Nephron (organoid): ENCODE measurements at regions not wholly inside any gene's neighbourhood (a gene's known extent, or its start where the extent isn't known, plus 50 kb on each side); places are given as distances from the start of the nearest gene placed in this dataset.
"Not testable (repeated sequence)": the region's sequence is repeated elsewhere in the genome, so short reads cannot be mapped to it uniquely, and the experiment has no call there.

Source experiments
- H3K27ac Mint-ChIP-seq, 3 experiments: 2 replicates each; pipeline ENCODE4 v1.8.0; 2020; ENCODE audit warnings: mixed read lengths in 3 of 3, mild to moderate bottlenecking in 2 of 3, moderate library complexity in 1 of 3
- H3K27me3 Mint-ChIP-seq: 2 replicates; pipeline ENCODE4 v1.8.0; 2021; ENCODE audit warnings: low read depth, mild to moderate bottlenecking, moderate library complexity, mixed read lengths
- H3K36me3 Mint-ChIP-seq: 2 replicates; pipeline ENCODE4 v1.8.0; 2020; ENCODE audit warnings: low read depth, mixed read lengths
- H3K4me1 Mint-ChIP-seq: 2 replicates; pipeline ENCODE4 v1.8.0; 2020; ENCODE audit warnings: mixed read lengths
- H3K4me3 Mint-ChIP-seq, 3 experiments: 2 replicates each; pipeline ENCODE4 v1.8.0; 2020; ENCODE audit warnings: mild to moderate bottlenecking in 3 of 3, mixed read lengths in 3 of 3, moderate library complexity in 2 of 3
- H3K9me3 Mint-ChIP-seq: 2 replicates; pipeline ENCODE4 v1.8.0; 2020; ENCODE audit warnings: mixed read lengths
- TF ChIP-seq, protein P1 (sequence below), 3 experiments: fragments of 200-600 bp; sonication (generic); IDR thresholded peaks; one replicate each; pipeline ENCODE4 v1.5.0; 2021; ENCODE audit warnings: antibody characterized with exemption in 3 of 3; ENCODE audit not compliant: unreplicated experiment in 3 of 3

DNA sequence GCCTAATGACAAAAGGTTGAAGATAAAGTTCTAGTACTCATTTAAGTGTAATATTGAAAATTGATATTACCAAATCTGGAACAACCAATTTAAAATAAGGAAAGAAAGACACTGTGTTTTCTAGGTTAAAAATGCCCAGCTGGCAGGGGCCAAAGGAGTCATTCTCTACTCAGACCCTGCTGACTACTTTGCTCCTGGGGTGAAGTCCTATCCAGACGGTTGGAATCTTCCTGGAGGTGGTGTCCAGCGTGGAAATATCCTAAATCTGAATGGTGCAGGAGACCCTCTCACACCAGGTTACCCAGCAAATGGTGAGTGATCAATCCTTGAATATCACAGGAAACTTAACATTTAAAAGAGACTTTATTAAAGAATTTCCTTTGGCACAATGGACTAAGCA is 50.7 kb upstream of the TRIM77 start:
- H3K27me3 Mint-ChIP-seq, H3K4me1 Mint-ChIP-seq, H3K9me3 Mint-ChIP-seq, H3K4me3 Mint-ChIP-seq, H3K36me3 Mint-ChIP-seq: not testable (repeated sequence)
- H3K27ac Mint-ChIP-seq, result peak overlapping the region in 2 of 3 experiments; percentile 55 to 70

DNA sequence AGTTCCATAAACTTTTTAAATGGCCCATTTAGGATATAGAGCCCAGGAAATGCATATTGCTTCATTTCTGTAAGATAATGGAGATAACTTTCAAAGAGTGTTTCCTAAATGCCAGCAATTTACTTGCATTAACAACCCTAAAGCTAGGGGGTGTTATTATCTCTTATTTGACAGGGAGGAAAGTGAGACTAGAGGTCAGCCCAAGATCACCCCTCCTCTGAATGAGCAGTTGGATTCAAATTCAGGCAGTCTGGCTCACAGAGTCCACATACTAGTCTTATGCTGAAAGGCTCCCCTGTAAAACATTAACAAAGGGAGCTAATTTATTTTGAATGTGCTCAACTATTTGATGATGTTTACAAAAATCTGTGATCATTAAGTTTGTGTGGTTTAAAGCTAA is 49.9 kb upstream of the TRIM77 start:
- TF ChIP-seq, protein P1, sequence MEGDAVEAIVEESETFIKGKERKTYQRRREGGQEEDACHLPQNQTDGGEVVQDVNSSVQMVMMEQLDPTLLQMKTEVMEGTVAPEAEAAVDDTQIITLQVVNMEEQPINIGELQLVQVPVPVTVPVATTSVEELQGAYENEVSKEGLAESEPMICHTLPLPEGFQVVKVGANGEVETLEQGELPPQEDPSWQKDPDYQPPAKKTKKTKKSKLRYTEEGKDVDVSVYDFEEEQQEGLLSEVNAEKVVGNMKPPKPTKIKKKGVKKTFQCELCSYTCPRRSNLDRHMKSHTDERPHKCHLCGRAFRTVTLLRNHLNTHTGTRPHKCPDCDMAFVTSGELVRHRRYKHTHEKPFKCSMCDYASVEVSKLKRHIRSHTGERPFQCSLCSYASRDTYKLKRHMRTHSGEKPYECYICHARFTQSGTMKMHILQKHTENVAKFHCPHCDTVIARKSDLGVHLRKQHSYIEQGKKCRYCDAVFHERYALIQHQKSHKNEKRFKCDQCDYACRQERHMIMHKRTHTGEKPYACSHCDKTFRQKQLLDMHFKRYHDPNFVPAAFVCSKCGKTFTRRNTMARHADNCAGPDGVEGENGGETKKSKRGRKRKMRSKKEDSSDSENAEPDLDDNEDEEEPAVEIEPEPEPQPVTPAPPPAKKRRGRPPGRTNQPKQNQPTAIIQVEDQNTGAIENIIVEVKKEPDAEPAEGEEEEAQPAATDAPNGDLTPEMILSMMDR (IDR thresholded peaks at IDR 0.05; ENCODE audit: unreplicated experiment in 3 of 3), result no peak
- H3K4me1 Mint-ChIP-seq, result no peaks in the 10 kb centered on the region
- no peaks in the 10 kb centered on the region for H3K9me3 Mint-ChIP-seq
- no peaks in the 10 kb centered on the region for H3K27me3 Mint-ChIP-seq
- H3K36me3 Mint-ChIP-seq, result no peaks in the 10 kb centered on the region
- H3K27ac Mint-ChIP-seq, result peak overlapping the region in 2 of 3 experiments; percentile 0 to 9
- H3K4me3 Mint-ChIP-seq, result no peak overlapping the region
